Islet precursor cell (in vitro differentiated cells): ENCODE measurements at regions not wholly inside any gene's neighbourhood (a gene's known extent, or its start where the extent isn't known, plus 50 kb on each side); places are given as distances from the start of the nearest gene placed in this dataset.

Experiments
- DNase-seq: peaks from one replicate; pipeline ENCODE4 v3.0.0-alpha.2; 2018

DNA sequence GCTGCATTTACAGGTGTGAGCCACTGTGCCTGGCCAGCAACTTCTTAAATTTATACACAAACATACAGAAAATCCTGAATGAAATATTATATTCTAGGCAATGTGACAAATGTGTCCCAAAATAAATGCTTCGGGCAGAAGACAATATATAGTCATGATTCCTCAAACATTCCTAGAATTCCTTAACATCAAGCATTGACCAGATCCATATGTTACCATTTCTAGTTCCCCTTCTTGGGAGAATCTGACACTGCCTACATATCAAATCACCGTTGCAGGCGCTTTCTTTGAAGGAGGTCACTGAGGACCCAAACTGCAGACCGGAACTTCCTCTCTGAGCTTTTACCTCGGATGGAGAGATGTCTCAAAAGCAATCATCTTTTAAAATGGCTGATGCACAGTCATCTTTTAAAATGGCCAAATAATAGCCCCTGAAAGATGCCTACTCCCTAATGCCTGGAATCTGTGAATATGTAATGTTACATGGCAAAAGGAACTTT, 323.5 kb downstream of the PHF14 start:
- DNase-seq: no peak

DNA sequence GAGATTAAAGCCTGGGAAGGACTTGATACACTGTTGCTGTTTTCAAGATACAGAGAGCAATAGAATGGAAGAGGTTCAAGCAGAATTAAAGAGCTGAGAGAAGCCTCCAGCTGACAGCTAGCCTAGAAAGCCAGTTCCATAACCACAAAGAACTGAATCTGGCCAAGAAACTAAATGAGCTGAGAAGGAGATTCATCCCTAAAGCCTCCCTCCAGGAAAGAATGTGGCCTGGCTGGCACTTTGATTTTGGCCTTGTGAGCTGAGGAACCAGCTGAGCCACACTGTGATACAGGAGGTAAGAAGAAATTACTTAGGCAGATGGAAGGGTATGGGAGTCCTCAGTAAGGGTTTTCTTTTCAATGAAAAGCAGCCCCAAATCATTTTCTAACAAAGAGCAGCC, 324.1 kb downstream of the PHF14 start:
- DNase-seq: peak; percentile 60

DNA sequence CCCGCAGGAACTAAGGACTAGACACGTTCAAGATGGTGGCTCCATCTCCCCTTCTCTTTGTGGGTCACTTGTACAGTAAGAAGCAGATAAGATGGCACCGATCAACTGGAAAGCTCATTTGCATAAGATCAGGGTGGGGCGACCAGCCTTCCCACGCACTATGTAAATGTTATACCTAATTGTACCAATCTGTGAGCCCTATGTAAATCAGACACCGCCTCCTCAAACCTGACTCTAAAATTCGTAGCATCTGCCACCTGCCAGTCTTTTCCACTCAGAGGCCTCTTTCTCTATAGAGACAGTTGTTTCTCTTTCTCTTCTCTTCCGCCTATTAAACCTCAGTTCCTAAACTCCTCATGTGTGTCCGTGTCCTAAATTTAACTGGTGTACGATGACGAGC, 324.5 kb downstream of the PHF14 start:
- no peak for DNase-seq

GRCh38 chr7:11300241-11300640, 326.6 kb downstream of the PHF14 start:
- no peak for DNase-seq

DNA sequence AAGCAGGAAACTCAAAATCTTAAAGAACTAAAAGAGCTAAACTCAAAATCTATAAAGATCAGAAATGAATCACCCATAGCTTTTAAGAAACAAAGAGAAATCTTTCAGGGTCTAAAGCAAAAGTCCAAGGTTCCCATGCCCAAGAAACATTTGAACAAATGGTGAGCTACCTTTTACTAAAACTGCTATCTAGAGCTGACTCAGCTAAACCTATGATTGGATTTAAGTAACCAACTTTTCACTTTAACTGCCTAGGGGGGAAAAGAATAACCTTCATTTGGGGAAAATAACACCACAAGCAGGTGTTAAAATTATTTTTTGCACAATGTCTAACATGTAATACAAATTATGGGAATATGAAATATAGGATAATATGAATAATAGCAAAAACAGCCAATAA, 328.4 kb downstream of the PHF14 start:
- no peak for DNase-seq

- DNase-seq: no peak
These were observed 340.1 kb downstream of the PHF14 start for GRCh38 chr7:11313801-11314200.

DNA sequence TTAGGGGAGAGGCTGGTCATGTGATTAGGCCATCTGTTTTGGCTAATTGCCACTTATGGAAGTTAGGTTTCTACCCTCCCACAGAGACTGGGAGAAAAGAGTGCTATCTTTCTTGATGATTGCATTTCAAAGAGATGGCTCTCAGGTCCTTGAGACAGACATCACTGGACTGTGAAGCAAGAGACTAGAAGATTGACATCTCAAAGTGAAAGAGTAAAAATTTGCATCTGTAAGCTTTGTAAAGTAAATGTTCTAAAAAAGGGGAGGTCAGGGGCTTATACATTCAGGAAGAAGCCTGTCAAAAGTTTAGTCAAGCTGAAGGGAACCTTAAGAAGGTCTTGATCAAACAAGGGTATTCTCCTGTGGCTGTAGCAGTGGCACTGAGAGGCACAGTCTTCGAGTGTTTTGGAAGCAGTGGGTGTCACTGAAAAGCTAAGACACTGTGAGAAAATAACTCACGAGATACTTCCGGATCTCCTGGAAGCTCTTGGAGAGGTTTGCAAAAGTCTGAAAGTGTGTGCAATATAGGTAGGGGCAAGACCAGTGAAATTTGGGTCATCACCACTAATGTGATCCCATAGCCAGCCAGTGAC, 342.1 kb downstream of the PHF14 start:
- no peak for DNase-seq

DNA sequence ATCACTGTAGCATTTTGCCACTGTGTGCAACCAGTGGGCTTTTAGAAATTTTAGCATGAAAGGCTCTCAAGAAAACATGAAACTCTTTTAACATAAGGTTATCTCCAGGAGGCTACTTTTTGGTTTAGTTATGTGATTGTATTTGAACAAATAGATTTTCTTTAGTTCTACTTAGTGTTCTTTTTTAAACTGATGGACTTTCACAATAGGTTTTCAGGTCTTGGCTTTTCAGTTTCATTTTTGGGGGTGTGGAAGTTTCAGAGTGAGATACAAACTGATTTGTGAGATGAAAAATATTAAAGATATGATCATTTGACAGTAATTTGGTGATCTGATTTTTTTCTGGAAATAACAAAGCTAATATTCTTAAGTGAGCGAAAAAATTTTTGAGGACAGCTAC, 344.1 kb downstream of the PHF14 start:
- no peak for DNase-seq

GRCh38 chr7:11319491-11320274, 346.0 kb downstream of the PHF14 start:
- no peak for DNase-seq
